ENCODE measurements at regions not wholly inside any gene's neighbourhood (a gene's known extent, or its start where the extent isn't known, plus 50 kb on each side); places are given as distances from the start of the nearest gene placed in this dataset.

GRCh38 chr4:128525992-128526630, 238.5 kb upstream of the PGRMC2 start:
- TF ChIP-seq CTCF (IDR thresholded peaks at IDR 0.05) (no peak), EZH2 (IDR thresholded peaks at IDR 0.05; ENCODE audit: borderline replicate concordance, insufficient read depth, low read depth, low read length, poor library complexity, severe bottlenecking) (no peak)
